GM18867 (cell line): ENCODE measurements at regions not wholly inside any gene's neighbourhood (a gene's known extent, or its start where the extent isn't known, plus 50 kb on each side); places are given as distances from the start of the nearest gene placed in this dataset.
A peak's percentile ranks its signal among the peaks of the same experiment; 100 is the strongest.

Experiments used
- ATAC-seq: cut with Tn5 transposase; IDR thresholded peaks from one replicate; pipeline ENCODE4 v1.9.1; 2021; ENCODE audit warnings: mild to moderate bottlenecking, moderate library complexity; ENCODE audit not compliant: unreplicated experiment

- no peak for ATAC-seq
Measured at GRCh38 chr1:25026730-25027450, 96.8 kb upstream of the RUNX3 start.

- ATAC-seq: no peak
Measured at GRCh38 chr1:25026304-25026703, 96.2 kb upstream of the RUNX3 start.

GRCh38 chr1:25024615-25025350 lies 94.7 kb upstream of the RUNX3 start:
- ATAC-seq: no peak

GRCh38 chr1:25023826-25024225 lies 93.8 kb upstream of the RUNX3 start:
- ATAC-seq: no peak

GRCh38 chr1:25023190-25023578 lies 93.1 kb upstream of the RUNX3 start:
- ATAC-seq: no peak

GRCh38 chr1:25022361-25023189 lies 92.5 kb upstream of the RUNX3 start:
- ATAC-seq: peak; percentile 80

GRCh38 chr1:25021591-25022215 lies 91.6 kb upstream of the RUNX3 start:
- ATAC-seq: no peak

GRCh38 chr1:25020851-25021590 lies 90.9 kb upstream of the RUNX3 start:
- no peak for ATAC-seq

- ATAC-seq: no peak
Measured at GRCh38 chr1:25020173-25020845, 90.2 kb upstream of the RUNX3 start.

- peak; percentile 51 for ATAC-seq
Measured at GRCh38 chr1:25019337-25020172, 89.5 kb upstream of the RUNX3 start.

- ATAC-seq: no peak
Measured at GRCh38 chr1:25018943-25019336, 88.9 kb upstream of the RUNX3 start.

- no peak for ATAC-seq
Measured at GRCh38 chr1:25018110-25018735, 88.1 kb upstream of the RUNX3 start.

GRCh38 chr1:25017436-25018109 lies 87.5 kb upstream of the RUNX3 start:
- ATAC-seq: no peak

- no peak for ATAC-seq
Measured at GRCh38 chr1:25012966-25013962, 83.2 kb upstream of the RUNX3 start.

- ATAC-seq: no peak
Measured at GRCh38 chr1:25011943-25012638, 82.0 kb upstream of the RUNX3 start.

GRCh38 chr1:25011275-25011674 lies 81.2 kb upstream of the RUNX3 start:
- no peak for ATAC-seq
